ENCODE measurements at regions not wholly inside any gene's neighbourhood (a gene's known extent, or its start where the extent isn't known, plus 50 kb on each side); places are given as distances from the start of the nearest gene placed in this dataset.

GRCh38 chr11:123364080-123364479 is 66.0 kb upstream of the GRAMD1B start:
- TF ChIP-seq GATA2 (IDR thresholded peaks at IDR 0.05; ENCODE audit: low read depth, low read length) = no peak
- no peak for TF ChIP-seq GATA3 (IDR thresholded peaks at IDR 0.05; ENCODE audit: low read depth, low read length)
